Keratinocyte (primary cell): ENCODE measurements at regions not wholly inside any gene's neighbourhood (a gene's known extent, or its start where the extent isn't known, plus 50 kb on each side); places are given as distances from the start of the nearest gene placed in this dataset.

Source experiments
- DNase-seq: peaks from one replicate; pipeline ENCODE4 v3.0.0-alpha.2; 2011; ENCODE audit warnings: low read depth, missing footprints, low spot score
- FAIRE-seq: peaks from 2 replicates; lab custom pipeline; 2011; peaks lifted over from hg19 to GRCh38; lab: Jason Lieb, UNC
- H2AFZ ChIP-seq: 2 replicates; pipeline ENCODE4 v1.6.0; 2012; ENCODE audit warnings: low read length, control low read depth, inconsistent platforms; ENCODE audit not compliant: control insufficient read depth
- H3K27ac ChIP-seq: 2 replicates; pipeline ENCODE4 v1.5.1; 2011; ENCODE audit warnings: low read length; ENCODE audit not compliant: control insufficient read depth, insufficient read depth
- H3K27me3 ChIP-seq: 3 replicates; pipeline ENCODE4 v1.6.0; 2011; ENCODE audit warnings: low read length; ENCODE audit not compliant: control insufficient read depth, insufficient read depth; ENCODE audit errors: extremely low read depth
- H3K36me3 ChIP-seq, 2 experiments: 2 replicates in 1 of 2; 3 replicates in 1 of 2; pipeline ENCODE4 v1.5.1; 2011; ENCODE audit warnings: low read length in 2 of 2, mild to moderate bottlenecking in 1 of 2; ENCODE audit not compliant: control insufficient read depth in 2 of 2, insufficient read depth in 2 of 2; ENCODE audit errors: extremely low read depth in 1 of 2
- H3K4me1 ChIP-seq: 3 replicates; pipeline ENCODE4 v1.5.1; 2011; ENCODE audit warnings: low read length; ENCODE audit not compliant: control insufficient read depth, insufficient read depth; ENCODE audit errors: extremely low read depth
- H3K4me2 ChIP-seq: 3 replicates; pipeline ENCODE4 v1.6.0; 2011; ENCODE audit warnings: low read depth, low read length; ENCODE audit not compliant: control insufficient read depth, insufficient read depth; ENCODE audit errors: extremely low read depth
- H3K4me3 ChIP-seq, 3 experiments: fragments of 200-600 bp in 1 of 3; sonication (generic) in 1 of 3; 2 replicates in 2 of 3; 3 replicates in 1 of 3; pipeline ENCODE4 v1.5.1; 2011 to 2016; ENCODE audit warnings: low read length in 3 of 3, mild to moderate bottlenecking in 3 of 3, control low read depth in 2 of 3, inconsistent platforms in 1 of 3, low read depth in 1 of 3, mixed read lengths in 1 of 3, mixed run types in 1 of 3, moderate library complexity in 1 of 3; ENCODE audit not compliant: control insufficient read depth in 2 of 3, insufficient read depth in 2 of 3; ENCODE audit errors: extremely low read depth in 1 of 3
- H3K79me2 ChIP-seq: 2 replicates; pipeline ENCODE4 v1.6.0; 2012; ENCODE audit warnings: low read length; ENCODE audit not compliant: control insufficient read depth, insufficient read depth
- H3K9ac ChIP-seq: 3 replicates; pipeline ENCODE4 v1.6.0; 2011; ENCODE audit warnings: low read length; ENCODE audit not compliant: control insufficient read depth, insufficient read depth; ENCODE audit errors: extremely low read depth
- H3K9me1 ChIP-seq: 3 replicates; pipeline ENCODE4 v1.6.0; 2011; ENCODE audit warnings: low read length; ENCODE audit not compliant: control insufficient read depth, insufficient read depth; ENCODE audit errors: extremely low read depth
- H3K9me3 ChIP-seq: 2 replicates; pipeline ENCODE4 v1.5.1; 2012; ENCODE audit warnings: low read depth, low read length; ENCODE audit not compliant: control insufficient read depth
- H4K20me1 ChIP-seq: 3 replicates; pipeline ENCODE4 v1.6.0; 2011; ENCODE audit warnings: low read length; ENCODE audit not compliant: control insufficient read depth, insufficient read depth; ENCODE audit errors: extremely low read depth
- EZH2 ChIP-seq: IDR thresholded peaks from one replicate; pipeline ENCODE4 v1.6.1; 2012; ENCODE audit warnings: inconsistent platforms, mild to moderate bottlenecking, low read length, moderate library complexity
- dilution Hi-C: fragments of 300-500 bp; cut with MboI; formaldehyde crosslinking; loops from one replicate; pipeline ENCODE4 v1.7.0; 2020; ENCODE audit warnings: low sequenced_read_pairs; ENCODE audit not compliant: extremely low pct_ligation_motif_present
- TF ChIP-seq, protein P1 (sequence below), 3 experiments: IDR thresholded peaks in 1 of 3; conservative IDR thresholded peaks in 1 of 3; optimal IDR thresholded peaks in 1 of 3; 2 replicates in 2 of 3; 3 replicates in 1 of 3; pipeline versions ENCODE3 to v1.5.1; 2011; ENCODE audit warnings: low read length in 3 of 3, mild to moderate bottlenecking in 3 of 3, moderate library complexity in 2 of 3, control low read depth in 1 of 3, inconsistent platforms in 1 of 3; ENCODE audit not compliant: insufficient read depth in 2 of 3; ENCODE audit errors: extremely low read depth in 1 of 3

DNA sequence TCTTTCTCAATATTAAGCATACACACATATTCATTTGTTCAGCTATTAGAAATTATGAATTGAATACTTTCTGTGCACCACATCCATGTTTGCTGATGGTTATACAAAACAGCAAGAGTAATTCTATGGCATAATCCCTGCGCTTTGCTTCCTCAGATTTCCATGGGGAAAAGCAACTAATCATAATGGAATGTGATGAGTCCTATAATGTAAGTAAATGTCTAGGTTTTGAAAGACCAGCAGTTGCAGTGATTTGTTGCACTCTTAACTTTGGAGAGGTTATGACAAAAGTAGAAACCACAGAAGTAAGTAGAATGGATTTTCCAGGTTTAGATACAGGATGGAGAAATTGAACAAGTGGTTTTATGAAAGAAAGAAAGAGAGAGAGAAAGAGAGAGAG, 652.1 kb downstream of the CBLN4 start:
- FAIRE-seq, result no peak
- no peaks in the 10 kb centered on the region for H3K79me2 ChIP-seq
- no peaks in the 10 kb centered on the region for H4K20me1 ChIP-seq
- H3K9me3 ChIP-seq, result no peaks in the 10 kb centered on the region
- no peaks in the 10 kb centered on the region for H3K36me3 ChIP-seq
- no peaks in the 10 kb centered on the region for H3K4me1 ChIP-seq
- no peak overlapping the region for H3K4me2 ChIP-seq
- no peak for DNase-seq
- dilution Hi-C loops, result no loop called here
- no peak overlapping the region for H3K9ac ChIP-seq
- H2AFZ ChIP-seq, result no peak overlapping the region
- H3K27me3 ChIP-seq, result no peaks in the 10 kb centered on the region
- H3K27ac ChIP-seq, result no peak overlapping the region
- no peak overlapping the region for H3K4me3 ChIP-seq
- no peaks in the 10 kb centered on the region for H3K9me1 ChIP-seq
- TF ChIP-seq, protein P1, sequence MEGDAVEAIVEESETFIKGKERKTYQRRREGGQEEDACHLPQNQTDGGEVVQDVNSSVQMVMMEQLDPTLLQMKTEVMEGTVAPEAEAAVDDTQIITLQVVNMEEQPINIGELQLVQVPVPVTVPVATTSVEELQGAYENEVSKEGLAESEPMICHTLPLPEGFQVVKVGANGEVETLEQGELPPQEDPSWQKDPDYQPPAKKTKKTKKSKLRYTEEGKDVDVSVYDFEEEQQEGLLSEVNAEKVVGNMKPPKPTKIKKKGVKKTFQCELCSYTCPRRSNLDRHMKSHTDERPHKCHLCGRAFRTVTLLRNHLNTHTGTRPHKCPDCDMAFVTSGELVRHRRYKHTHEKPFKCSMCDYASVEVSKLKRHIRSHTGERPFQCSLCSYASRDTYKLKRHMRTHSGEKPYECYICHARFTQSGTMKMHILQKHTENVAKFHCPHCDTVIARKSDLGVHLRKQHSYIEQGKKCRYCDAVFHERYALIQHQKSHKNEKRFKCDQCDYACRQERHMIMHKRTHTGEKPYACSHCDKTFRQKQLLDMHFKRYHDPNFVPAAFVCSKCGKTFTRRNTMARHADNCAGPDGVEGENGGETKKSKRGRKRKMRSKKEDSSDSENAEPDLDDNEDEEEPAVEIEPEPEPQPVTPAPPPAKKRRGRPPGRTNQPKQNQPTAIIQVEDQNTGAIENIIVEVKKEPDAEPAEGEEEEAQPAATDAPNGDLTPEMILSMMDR (optimal IDR thresholded peaks at IDR 0.05 in 1 of 3, IDR thresholded peaks at IDR 0.05 in 1 of 3, conservative IDR thresholded peaks at IDR 0.05 in 1 of 3; ENCODE audit: extremely low read depth in 1 of 3, insufficient read depth in 2 of 3, low read length in 3 of 3), result no peak
- TF ChIP-seq EZH2, result no peak

DNA sequence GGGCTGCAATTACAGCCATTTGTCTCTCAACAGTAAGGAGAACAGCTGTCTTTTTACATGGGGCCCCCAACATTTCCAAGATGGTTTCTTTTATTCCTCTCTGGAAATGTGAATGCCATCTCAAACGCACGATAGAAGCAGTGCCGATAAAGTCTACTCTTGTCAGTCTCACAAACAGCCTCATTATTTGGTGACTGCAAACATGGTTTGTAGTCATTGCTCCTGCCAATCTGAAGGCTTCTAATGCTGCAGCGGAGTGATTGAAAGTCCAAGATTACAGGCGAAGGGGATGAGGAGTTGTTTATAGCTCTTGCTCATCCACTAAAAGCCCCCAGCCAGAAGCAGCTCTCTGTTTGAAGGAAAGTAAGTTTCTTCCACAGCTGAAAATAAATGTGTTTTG, 657.1 kb downstream of the CBLN4 start:
- Histone ChIP-seq H3K9ac (no peak overlapping the region), H3K9me1 (no peaks in the 10 kb centered on the region), H3K27ac (no peak overlapping the region), H3K79me2 (no peaks in the 10 kb centered on the region), H3K4me1 (no peaks in the 10 kb centered on the region), H3K9me3 (no peaks in the 10 kb centered on the region), H4K20me1 (no peaks in the 10 kb centered on the region), H3K4me2 (no peak overlapping the region), H3K4me3 (no peak overlapping the region), H3K36me3 (no peaks in the 10 kb centered on the region), H3K27me3 (no peaks in the 10 kb centered on the region), H2AFZ (no peak overlapping the region)
- DNase-seq (no peak), FAIRE-seq (no peak)
- dilution Hi-C loops, result no loop called here
- TF ChIP-seq, protein P1 (optimal IDR thresholded peaks at IDR 0.05 in 1 of 3, IDR thresholded peaks at IDR 0.05 in 1 of 3, conservative IDR thresholded peaks at IDR 0.05 in 1 of 3; ENCODE audit: extremely low read depth in 1 of 3, insufficient read depth in 2 of 3, low read length in 3 of 3), result no peak
- TF ChIP-seq EZH2, result no peak
